AG09309 (cell line): ENCODE measurements at regions not wholly inside any gene's neighbourhood (a gene's known extent, or its start where the extent isn't known, plus 50 kb on each side); places are given as distances from the start of the nearest gene placed in this dataset.

Experiments used
- DNase-seq: peaks from one replicate; pipeline ENCODE4 v3.0.0-alpha.2; 2010; ENCODE audit warnings: low read depth
- H3K4me3 ChIP-seq: 2 replicates; pipeline ENCODE4 v1.5.1; 2011; ENCODE audit warnings: mild to moderate bottlenecking, low read depth, low read length, moderate library complexity; ENCODE audit not compliant: control insufficient read depth
- CTCF ChIP-seq: IDR thresholded peaks from 2 replicates; pipeline ENCODE4 v1.5.1; 2011; ENCODE audit warnings: mild to moderate bottlenecking, low read depth, low read length, inconsistent platforms; ENCODE audit not compliant: insufficient read depth, control insufficient read depth; ENCODE audit errors: missing control alignments

DNA sequence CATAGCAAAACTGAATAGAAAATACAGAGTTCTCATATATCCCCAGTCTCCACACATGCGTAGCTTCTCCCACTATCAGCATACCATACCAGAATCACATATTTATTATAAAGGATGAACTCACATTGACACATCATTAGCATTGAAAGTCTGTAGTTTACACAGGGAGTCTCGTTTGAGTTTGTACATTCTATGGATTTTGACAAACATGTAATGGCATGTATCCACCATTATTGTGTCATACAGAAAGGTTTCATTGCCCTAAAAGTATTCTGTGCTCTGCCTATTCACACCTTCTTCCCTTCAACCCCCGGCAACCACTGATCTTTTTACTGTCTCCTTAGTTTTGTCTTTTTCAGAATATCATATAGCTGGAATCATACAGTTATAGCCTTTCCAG, 562.4 kb downstream of the KCTD8 start:
- no peak for DNase-seq
- no peak for TF ChIP-seq CTCF
- H3K4me3 ChIP-seq: no peak overlapping the region

DNA sequence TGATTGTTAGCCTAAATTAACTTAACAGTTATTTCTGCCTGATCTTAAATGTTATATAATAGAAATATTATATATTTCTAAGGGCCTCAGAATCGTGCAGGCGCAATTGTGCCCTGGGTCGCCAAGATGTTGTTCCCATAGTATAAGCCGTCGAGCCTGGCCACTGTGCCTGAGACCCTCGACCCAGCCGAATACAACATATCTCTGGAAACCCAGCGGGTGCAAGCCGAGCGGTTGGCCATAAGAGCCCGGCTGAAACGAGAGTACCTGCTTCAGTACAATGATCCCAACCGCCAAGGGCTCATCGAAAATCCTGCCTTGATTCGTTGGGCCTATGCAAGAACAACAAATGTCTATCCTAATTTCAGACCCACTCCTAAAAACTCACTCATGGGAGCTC, 549.8 kb downstream of the KCTD8 start:
- no peak for TF ChIP-seq CTCF
- H3K4me3 ChIP-seq: no peak overlapping the region
- no peak for DNase-seq

DNA sequence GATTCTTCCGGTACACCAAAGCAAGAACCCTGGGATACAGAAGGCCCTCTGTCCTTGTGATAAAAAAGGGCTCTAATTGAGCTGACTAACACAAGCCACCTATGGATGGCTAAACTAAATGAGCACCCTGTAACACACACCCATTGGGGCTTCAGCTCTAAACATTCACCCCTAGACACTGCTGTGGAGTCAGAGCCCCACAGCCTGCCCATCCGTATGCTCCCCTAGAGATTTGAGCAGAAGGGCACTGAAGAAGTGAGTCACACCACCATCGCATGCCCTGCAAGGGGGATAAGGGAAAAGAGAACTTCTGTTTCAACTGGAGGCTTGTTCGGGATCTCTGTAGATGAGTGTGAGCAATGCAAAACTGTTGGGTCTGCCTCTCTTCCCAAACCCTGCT, 545.2 kb downstream of the KCTD8 start:
- H3K4me3 ChIP-seq: no peak overlapping the region
- no peak for TF ChIP-seq CTCF
- DNase-seq: no peak

DNA sequence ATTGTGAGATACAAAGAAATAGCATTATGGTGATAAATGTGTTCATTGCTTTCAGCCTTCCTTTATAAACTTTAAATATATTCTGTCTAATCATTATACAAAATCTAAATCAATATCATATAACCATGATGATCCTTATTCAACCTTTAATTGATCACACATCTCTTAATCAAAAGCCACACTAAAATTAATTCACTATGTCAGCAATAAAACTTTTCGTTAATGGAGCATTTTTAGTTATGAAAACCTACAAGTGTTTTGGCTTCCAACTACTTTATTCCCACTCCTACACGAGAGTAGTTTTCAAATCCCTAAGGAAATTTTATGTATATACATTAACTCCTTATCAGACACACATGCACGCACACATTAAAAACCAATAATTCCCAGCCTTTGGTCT, 530.2 kb downstream of the KCTD8 start:
- TF ChIP-seq CTCF: no peak
- DNase-seq: no peak
- no peak overlapping the region for H3K4me3 ChIP-seq

DNA sequence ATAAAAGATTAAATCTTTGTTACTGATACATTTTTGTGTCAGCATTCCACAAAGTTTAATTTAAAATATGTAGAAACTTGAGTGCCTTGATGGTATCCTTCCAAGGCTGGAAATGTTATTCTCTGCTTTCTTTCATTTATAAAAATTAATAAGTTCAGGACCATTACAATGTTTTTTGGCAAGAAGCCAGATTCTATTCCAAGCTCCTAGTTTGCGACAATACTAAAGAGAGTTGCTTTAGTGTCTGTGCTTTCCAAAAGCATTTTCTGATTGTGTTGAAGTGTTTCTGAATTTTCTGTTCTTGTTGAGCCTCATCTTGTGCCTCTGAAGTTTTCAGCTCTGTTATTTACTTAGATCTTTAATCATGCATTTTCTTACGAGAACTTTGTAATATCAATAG, 516.2 kb downstream of the KCTD8 start:
- TF ChIP-seq CTCF: no peak
- H3K4me3 ChIP-seq: no peak overlapping the region
- DNase-seq: no peak

DNA sequence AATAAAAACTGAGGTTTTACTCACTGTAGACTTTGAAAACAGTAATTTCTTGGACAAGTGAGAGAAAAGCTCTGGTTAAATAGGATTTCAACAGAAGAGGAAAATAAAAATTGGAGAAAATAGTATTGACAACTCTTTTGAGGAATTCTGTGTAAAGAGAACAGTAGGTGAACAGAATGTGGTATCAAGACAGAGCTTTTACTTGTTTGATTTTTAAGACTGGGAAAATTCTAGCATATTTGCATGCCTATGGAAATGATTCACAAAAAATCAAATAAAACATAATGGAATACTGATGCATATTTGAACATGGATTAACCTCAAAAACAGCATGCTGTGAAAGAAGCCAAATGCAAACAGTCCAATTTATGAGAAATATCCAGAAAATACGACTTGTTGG, 504.6 kb downstream of the KCTD8 start:
- no peak for DNase-seq
- TF ChIP-seq CTCF: no peak
- no peak overlapping the region for H3K4me3 ChIP-seq

DNA sequence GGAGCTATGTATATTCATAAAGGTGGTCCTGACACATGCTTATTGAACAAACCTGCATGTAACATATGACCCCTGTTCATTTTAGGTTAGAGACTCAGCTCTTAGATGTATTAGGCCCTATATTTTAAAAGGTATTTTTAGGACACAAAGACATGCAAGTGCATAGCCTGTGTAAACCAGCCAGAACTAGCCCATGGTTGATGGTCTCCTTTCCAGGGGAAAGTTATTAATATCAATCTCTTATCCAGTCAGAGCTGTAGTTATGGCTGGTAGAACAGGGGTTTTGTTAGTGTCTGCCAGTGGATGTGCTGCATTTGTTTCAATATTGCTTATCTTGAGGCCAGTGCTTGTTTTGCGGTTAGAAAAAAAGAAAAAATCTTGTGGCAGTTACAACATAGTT, 488.6 kb downstream of the KCTD8 start:
- TF ChIP-seq CTCF: no peak
- no peak overlapping the region for H3K4me3 ChIP-seq
- no peak for DNase-seq
